ENCODE measurements at regions not wholly inside any gene's neighbourhood (a gene's known extent, or its start where the extent isn't known, plus 50 kb on each side); places are given as distances from the start of the nearest gene placed in this dataset.

DNA sequence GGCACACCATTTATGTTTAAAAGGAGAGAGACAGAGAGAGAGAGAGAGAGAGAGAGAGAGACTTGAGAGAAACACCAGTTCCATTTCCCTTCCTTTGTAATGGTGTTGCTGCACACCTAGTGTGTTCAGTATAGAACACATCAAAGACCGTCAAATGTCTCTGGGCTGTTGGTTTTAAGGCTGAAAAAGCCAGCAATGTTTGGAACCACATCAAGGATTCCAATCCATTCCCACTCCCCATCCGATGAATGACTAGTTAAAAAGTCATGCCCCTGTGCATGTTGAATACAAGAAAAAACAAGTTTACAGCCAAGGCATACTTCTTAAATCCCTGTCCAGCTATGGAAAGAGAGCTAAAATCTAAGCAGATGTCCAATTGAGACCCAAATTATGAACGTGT is 83.0 kb upstream of the IFNE start:
- no peak for DNase-seq

DNA sequence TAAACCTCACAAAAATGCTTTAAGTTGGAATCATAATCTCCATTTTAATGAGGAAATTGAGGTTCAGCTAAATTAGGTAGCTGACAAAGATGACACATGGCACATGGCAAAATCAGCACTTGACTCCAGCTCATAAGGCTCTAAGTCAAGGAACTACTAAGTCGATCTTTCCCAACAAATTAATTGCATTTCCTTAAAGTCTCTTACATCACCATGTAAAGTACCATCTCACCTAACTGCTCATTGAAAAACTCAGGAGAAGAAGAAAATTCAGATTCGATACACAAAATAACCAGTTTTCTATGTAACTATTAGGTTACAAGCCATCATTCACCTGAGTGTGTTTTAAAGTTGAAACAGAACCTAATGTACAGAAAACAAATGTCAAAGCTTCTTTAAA is 85.8 kb upstream of the IFNE start:
- DNase-seq: no peak

DNA sequence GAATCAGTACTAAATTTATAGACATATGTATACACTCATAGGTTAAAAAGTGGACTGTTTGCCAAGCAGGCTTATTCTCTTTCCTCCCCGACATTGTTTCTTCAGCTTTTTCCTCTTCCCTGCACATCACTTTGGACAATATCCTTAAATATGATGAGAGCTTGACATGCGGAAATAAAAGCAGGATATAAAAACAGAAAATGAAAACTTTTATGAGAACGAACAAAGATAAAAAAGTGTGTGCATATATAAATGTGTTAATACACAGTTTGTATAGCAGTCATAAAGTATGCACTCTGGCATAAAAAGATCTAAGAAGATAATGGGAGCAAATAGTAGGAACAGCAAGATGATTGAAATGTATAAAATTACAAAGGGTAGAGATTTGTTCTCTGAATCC is 86.4 kb upstream of the IFNE start:
- DNase-seq: no peak

DNA sequence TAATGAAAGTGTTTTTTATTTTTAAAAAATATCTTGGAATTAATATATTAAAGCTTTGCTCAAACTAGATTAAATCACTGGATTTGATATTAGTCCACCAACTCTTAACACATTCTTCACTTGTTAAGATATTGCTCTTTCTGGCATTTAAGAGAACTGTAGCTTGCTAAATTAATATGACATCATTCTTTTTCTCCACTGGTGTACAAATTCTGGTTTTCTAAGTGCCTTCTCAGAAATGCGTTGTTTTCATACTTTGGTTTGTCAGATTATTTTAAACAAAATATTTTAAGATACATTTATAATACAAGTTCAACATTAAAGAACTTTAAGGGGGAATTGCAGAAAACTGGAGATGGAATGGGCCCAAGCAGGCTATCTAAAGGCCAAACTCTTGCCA is 87.6 kb upstream of the IFNE start:
- DNase-seq: no peak

DNA sequence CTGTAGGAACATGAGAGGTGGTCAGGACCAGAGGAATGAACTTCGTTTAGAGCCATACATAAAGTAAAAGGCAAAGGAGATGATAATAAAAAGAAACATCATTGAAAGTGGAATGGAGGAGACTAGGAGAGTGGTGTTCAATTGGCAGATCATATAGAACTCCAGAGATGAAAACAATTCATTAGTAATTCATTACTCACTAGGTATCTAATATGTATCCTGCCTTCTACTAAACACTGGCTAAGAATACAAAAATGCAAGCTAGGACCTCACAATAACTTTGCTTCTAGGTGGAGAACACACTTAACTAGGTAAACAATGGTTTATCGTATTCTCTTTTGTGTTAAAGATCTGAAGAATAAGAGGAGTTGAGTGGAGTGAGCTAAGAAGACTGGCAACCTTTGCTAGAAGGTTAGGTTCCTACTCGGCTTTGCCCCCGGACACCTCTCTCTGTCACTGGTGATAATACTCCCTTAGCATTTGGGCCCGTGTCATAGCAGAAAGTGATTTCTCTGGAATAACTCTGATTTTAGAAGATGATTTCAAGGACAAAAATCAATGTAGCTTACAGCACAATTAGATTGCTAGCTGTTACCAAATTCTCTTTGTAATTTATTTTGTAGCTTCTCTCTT is 88.6 kb upstream of the IFNE start:
- DNase-seq: no peak

DNA sequence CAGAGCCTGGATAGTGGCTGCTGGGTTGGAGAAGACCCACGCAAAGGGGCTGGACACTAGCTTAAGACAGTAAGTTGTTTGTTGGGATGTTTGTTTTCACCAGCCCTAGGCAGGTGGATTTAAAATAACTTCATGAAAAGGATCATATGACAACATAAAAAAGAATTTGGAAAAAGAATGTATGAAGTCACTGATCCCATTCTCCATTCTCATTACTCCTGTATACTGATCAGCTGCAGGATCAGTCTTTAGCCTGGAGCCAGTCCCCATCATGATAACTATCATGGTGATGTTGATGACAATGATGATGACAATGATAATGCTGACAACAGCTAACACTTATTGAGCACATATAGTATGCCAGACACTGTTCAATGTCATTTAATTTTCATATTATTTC is 92.1 kb upstream of the IFNE start:
- DNase-seq: no peak

DNA sequence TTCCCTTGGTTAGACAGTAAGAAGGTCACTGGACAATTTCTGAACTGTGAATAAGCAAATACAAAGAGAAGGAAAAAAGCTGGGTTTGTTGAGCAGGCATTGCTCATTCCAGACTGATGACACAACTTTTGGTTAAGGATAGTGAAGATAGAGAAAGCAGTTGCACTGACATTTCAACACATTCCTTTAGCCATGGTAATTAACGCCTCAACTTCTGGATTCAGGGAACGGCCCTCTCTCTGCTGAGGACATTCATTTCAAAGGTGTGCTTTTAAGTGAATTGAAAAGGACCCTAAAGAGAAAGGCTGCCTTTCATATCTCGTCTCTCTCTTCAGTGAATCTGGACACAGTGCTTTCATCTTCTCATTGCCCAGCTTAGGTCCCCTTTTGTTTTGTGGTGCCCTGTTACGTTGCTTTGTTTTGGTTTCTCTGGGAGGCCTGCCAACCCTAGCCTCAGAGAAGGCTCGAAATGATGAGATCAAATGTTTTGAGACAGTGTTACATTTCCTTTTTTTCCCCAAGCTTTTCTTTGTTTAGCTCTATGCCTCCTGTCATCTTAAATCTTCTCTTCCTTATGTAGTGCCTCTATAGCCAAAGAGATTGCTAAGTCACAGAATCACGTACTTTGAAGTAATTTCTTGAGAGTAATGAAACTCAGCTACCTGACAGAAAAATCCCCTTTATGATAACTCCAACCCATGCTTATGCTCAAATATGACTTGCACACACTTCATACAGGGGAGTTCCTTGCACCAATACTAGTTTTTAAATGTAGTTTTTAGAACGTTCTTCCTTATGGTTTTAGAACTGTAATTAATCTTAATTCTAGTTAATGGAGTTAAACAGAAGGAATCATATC is 94.4 kb upstream of the IFNE start:
- DNase-seq: no peak

DNA sequence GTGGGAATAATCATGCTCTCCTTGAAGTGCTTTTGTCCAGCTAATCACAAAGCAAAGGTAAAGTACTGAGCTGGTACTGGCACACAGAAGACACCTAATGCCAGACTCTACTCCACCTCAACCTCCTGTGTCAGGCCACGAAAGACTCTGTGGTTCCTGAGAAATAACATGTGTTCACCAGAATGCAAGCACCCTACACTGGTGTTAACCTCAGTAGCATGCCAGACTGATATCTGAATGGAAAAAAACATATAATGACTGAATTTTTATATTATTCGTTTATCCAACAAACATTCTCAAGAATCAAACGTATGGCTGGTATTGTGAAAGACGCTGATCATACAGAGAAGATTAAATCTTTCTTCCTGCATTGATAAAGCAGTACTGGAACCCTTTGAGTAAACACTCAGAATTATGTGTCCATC is 97.1 kb upstream of the IFNE start:
- DNase-seq: no peak

DNA sequence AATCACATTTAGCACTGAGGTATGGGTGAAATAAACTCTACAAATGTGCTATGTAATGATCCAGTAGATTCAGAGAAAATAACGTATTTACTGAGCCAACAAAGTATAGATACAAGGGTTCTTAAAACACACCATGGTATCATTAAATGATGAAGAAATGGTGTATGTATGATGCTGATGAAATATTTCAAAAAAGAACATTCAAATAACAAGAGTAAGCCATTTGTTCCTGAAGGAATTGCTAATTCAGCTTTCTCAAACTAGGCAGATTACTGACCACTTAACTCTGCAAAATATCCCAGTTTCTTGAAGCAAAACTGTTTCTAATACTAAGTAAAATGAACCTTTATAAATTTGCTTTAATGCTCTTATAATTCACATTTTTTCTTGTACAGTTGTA is 97.6 kb upstream of the IFNE start:
- no peak for DNase-seq

DNA sequence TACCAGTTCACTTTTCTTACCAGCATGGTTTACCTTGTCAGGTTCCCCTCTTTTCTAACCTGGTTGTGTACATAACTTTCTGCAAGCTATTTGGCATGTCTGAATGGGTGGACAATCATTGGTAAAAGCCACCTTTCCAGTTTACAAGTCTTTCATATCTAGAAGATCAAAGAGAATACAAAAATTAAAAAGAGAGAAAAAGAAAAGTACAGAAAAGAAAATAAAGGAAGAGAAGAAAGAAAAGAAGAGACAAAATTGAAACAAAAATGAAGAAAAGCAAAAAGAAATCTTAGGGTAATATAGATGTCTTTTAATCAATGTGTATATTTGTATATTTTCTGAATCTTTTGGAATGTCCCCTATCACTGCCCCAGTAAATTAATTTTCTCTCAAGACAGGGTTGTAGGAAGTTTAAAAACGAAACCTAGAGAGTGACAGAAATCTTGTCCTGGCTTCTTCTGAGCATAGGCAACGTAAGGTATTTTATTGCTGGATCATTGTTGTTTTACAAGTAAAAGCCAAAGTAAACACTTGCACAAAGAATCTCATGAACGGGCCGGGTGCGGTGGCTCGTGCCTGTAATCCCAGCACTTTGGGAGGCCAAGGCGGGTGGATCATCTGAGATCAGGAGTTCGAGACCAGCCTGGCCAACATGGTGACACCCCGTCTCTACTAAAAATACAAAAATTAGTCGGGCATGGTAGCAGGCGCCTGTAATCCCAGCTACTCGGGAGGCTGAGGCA is 98.7 kb upstream of the IFNE start:
- DNase-seq: no peak

DNA sequence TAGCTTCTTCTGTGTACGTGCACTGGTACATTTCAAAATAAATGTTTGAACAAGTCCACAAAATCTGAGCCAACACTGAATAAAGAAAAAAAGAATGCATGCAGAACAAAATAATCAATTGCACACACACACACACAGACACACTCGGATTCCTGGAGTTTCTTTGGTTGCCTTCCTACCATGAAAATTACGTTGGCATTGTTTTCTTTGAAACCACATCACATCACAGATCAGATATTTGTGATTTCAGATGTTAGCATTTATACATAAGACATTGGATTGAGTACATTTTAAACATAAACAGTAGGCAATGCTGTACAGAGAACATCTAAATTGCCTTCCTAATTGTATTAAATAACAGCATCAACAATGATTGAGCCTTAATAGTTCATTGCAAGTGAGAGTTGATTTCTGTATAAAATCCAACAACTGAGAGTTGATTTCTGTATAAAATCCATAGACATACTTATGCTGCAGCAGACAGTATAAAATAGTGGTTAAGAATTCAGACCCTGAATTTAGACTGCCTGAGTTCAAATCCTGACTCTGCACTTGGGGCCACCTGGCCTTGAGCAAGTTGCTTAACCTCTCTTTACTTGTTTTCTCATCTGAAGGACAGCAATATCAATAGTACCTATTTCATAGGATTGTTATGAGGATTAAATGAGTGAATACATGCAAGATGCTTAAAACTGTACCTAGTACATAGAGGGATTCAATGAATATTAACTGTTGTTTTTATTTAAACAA is 101.7 kb upstream of the IFNE start:
- DNase-seq: no peak

DNA sequence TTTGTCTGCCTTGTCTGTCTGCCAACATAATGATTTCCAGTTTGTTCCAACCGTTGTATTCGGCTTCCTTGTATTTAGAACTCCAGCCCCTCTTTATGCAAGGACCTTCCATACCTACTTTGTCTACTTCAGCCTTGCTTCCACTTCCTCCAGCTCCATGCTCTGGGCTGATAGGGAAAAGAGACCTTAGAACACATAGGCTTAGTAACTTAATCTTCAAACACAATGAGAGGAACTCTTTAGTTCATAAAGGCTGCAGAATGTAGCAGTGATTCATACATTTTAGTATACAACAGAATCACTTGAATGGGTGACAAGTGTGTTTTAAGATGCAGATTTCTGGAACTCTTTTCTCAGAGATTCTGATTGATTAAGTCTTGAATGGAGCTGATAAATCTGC is 102.8 kb upstream of the IFNE start:
- no peak for DNase-seq

DNA sequence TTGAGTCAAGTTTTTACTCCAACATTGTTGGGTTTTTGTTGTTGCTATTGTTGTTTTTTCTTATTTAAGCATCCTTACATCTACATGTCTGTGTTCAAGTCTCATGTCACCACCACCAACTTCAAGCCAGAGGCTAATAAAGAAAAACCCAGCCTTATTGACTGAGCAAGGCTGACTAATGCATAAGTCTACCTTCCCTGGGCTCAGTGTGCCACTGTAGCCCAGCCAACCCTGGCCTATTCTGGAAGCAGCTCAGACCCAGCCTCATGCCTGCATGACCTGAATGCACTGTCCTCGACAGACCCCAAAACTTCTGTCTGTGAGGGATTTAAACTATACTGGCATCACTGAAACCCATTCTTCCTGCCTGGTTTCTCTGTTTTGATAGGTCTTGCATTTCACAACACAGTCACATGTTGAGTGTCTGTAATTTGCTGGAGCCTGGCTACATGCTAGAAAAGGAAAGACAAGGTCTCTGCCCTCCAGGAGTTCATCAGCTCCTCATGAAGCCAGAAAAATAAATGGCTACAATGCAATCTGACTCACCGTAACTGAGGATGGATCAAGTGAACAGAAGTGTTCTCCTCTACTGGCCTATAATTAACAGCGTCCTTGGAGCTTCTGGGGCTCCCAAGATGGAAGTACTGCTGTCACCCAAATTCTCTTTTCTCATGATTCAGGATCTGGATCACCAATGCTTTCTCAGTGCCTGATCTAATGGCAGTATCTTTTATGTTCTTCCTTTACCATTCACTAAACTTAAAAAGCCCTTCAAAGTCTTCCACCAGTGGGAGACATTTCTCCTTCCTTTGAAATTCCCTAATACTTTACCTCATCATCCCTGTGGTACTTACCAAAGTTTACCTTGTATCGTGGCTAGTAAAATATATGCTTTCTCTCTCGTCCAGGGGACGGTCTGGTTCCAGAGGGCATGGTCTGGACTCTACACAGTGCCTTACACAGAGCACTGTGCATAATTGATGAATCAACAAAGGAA is 103.9 kb upstream of the IFNE start:
- no peak for DNase-seq

DNA sequence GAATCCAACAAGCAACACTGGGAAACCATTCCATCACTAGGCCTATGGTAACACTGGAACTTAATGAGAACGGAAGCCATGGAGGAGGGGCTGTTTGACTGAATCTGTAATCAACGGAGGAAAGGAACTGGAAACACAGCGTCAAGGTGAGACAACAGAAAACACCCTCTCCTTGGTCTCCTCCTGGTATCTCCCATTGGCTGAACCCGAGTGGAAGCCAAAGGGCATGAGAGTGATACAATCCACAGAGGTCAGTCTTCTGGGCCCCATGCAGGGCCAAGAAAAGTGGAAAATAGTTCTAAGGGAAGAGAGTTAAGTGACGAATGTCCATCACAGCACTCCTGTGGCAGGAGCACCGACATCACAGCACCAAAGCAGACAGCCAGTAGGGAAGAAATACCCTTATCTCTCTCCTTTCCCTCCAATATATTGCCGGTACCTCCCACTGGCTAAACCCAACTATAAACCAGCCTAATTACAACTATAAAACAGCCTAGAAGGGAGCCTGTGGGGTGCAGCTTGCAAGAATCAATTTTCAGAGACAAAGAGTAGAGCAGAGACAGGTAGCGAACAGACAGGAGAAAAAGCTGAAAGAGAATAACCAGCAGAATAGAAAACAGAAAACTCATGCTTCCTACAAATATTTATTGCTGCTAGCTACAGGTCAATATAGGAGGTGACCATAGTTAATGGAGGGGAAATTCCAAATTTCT is 107.4 kb upstream of the IFNE start:
- no peak for DNase-seq

DNA sequence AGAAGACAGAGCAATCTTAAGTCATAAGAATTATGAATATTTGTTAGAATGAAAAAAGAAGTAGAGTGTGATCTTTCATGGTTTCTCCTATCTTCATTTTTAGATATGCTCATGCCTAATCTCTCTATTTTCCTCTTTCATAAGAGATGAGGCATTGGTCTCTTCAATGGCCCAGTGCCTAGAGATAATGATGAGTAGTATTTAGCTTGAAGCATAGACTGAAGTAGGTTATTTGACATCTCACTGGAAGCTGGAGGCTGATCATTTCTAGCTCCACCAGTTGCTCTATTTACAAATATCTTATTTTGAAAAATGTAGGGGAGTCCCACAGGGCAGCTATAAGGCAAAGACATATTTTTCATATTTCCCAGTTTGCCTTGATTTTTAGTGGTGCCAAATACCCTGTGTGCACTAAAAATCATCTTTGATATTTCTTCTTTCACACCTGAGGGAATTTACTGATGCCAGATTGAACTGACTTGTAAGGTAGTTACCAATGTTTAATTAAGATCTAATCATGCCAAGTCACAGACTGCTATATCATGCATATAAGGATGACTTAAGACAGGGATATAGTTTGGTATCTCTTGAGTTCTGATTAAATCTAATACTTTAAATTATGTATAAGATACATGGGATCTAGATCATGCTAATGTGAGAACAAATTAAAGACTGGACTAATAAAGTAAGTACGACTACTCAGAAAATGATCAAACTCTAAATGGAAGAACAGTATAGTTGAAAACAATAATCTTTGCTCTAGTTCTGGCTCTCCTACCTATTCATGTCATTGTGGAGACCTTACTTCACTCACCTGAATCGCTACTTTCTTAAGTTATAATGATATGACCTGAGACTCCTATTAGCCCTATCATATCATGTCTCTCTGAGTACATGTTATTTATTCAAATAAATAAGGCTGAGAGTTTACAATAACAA is 108.2 kb upstream of the IFNE start:
- no peak for DNase-seq

DNA sequence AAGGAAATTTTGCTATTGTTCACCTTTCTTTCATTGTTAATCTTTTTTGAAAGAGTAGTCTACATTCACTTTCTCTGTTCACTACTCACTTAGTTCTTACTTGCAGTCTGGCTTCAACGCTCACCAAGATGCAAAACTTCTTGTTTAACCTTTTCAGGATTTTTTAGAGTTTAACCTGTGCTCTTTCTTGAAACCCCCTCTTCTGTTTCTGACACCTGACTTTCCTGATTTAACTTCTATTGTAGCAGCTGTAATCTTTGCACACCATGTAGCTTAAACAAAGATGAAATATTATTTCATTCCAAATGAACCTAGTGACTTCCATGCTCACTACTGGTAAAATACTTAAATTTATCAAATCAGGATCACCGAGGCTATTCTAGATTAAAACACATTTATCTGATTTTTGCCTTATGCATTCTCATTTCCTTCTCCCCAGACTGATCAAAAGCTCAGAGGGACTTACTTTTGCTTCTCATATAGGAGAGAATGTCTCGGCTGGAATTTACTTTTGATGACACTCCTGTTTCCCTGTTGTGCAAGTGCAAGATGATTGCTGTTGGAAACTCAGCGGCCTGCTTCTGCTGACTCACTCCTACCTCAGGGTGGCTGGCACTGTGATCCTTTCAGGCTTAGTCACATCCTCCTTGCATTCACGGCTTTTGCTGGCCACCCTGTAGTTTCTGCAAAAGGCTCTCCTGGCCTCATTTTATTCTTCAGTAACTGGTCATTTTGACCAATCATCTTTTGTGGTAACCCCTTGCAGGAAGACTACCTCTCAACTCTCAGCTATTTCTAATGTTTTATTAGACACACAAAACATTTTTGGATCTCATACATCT is 109.3 kb upstream of the IFNE start:
- DNase-seq: no peak

DNA sequence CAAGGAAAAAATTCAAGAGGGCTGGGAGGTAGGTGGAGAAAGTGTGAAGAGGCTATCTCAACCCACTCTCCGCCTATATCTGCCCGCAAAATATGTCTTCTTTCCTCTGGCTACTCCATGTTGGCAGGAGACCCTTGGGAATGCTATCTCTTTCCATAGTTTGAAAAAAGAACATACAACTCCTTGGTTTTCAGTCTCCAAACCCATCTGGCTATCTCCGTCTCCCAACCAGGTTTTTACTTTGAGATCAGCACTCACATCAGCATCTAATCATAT is 109.9 kb upstream of the IFNE start:
- DNase-seq: no peak

DNA sequence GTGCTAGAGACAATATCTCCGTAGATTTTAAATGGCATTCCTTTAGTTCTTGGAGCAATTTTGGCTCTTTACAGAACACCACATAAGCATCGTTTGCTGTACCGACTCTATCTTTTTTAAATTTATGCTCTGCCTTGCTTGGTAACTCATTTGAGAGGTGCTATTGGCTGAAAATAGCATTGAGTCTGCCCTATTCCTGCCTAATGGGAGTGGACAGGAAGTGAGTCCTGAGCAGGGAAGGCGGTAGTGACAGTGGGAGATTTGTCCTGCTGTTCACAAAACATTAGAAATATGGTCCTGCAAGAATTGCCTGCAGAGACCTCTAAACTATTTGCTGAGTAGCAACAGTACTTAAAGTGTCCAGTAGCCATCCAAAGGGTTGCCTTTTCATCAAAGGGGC is 115.2 kb upstream of the IFNE start:
- DNase-seq: no peak

DNA sequence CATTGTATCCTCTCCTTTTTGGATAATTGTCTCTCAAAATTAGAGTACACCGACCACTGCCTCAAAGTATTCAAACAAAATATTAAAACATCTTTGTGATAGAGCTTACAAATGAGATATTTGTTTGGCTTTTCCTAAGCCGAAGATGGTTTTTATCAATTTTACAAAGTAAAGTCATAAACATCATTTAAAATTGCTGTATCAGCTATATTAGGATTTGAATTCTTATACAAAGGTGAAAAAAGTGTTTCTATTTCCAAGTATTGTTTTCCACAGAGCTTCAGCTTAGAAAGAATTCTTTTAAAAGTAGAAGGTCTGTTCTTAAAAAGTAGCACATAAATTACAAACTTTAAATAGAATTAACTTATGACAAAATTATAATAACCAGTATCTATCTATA is 116.6 kb upstream of the IFNE start:
- no peak for DNase-seq
